IMR-90 (cell line): ENCODE measurements at regions not wholly inside any gene's neighbourhood (a gene's known extent, or its start where the extent isn't known, plus 50 kb on each side); places are given as distances from the start of the nearest gene placed in this dataset.
"Not testable (repeated sequence)": the region's sequence is repeated elsewhere in the genome, so short reads cannot be mapped to it uniquely, and the experiment has no call there.

Source experiments
- ATAC-seq: fragments of 200-7000 bp; cut with Tn5 transposase; 2 replicates; pipeline ENCODE4 v1.9.1; 2020; ENCODE audit warnings: low read depth, mild to moderate bottlenecking, moderate library complexity
- BruUV-seq: library from RNA; stranded (reverse); fragments of 400-500 nt; replicated peaks from 2 replicates; lab custom pipeline; 2021; lab: Mats Ljungman, UMichigan
- CTCF ChIA-PET: fragments of 300-600 bp; formaldehyde crosslinking; extraction: SDS; loops from one replicate; lab custom pipeline; 2021; ENCODE audit warnings: antibody characterized with exemption; lab: Yijun Ruan, JAX
- POLR2A ChIA-PET: fragments of 300-600 bp; sonication (Branson Sonifier 250); formaldehyde crosslinking; loops from one replicate; lab custom pipeline; 2022; ENCODE audit warnings: antibody characterized with exemption; ENCODE audit not compliant: unreplicated experiment; lab: Charles Lee
- DNase-seq: peaks from one replicate; pipeline ENCODE4 v3.0.0; 2013
- H2AFZ ChIP-seq: replicated peaks from 2 replicates; pipeline ENCODE3; 2013; ENCODE audit warnings: low read length, mild to moderate bottlenecking; ENCODE audit not compliant: poor library complexity
- H2AK5ac ChIP-seq: 2 replicates; pipeline ENCODE4 v1.6.1; 2013; ENCODE audit warnings: low read depth, low read length, inconsistent platforms
- H2AK9ac ChIP-seq: replicated peaks from 2 replicates; pipeline ENCODE3; 2013; ENCODE audit warnings: mild to moderate bottlenecking, low read depth, low read length, moderate library complexity; ENCODE audit not compliant: poor library complexity
- H2BK120ac ChIP-seq: 2 replicates; pipeline ENCODE4 v1.6.1; 2013; ENCODE audit warnings: low read depth, low read length, inconsistent platforms
- H2BK15ac ChIP-seq: 3 replicates; pipeline ENCODE4 v1.6.1; 2013; ENCODE audit warnings: low read depth, low read length, inconsistent platforms
- H2BK20ac ChIP-seq: 2 replicates; pipeline ENCODE4 v1.6.1; 2013; ENCODE audit warnings: low read depth, mild to moderate bottlenecking, inconsistent platforms, low read length, moderate library complexity
- H2BK5ac ChIP-seq: 2 replicates; pipeline ENCODE4 v1.6.1; 2013; ENCODE audit warnings: mild to moderate bottlenecking, low read depth, low read length, inconsistent platforms; ENCODE audit not compliant: poor library complexity, severe bottlenecking
- H3K14ac ChIP-seq: replicated peaks from 2 replicates; pipeline ENCODE4 v1.6.1; 2013; ENCODE audit warnings: low read depth, low read length, inconsistent platforms
- H3K18ac ChIP-seq: 2 replicates; pipeline ENCODE4 v1.6.1; 2013; ENCODE audit warnings: low read depth, low read length, control low read depth
- H3K23ac ChIP-seq: 2 replicates; pipeline ENCODE4 v1.6.1; 2013; ENCODE audit warnings: low read depth, low read length, inconsistent platforms
- H3K27ac ChIP-seq: 2 replicates; pipeline ENCODE4 v1.5.1; 2013; ENCODE audit warnings: mild to moderate bottlenecking, control low read depth, low read length; ENCODE audit not compliant: insufficient read depth
- H3K27me3 ChIP-seq: 2 replicates; pipeline ENCODE4 v1.6.1; 2013; ENCODE audit warnings: low read length; ENCODE audit not compliant: control insufficient read depth, insufficient read depth
- H3K36me3 ChIP-seq: 2 replicates; pipeline ENCODE4 v1.6.1; 2013; ENCODE audit warnings: low read length, mixed read lengths; ENCODE audit not compliant: control insufficient read depth, insufficient read depth
- H3K4ac ChIP-seq: 2 replicates; pipeline ENCODE4 v1.6.1; 2013; ENCODE audit warnings: low read depth, low read length, inconsistent platforms
- H3K4me1 ChIP-seq: 2 replicates; pipeline ENCODE4 v1.6.1; 2013; ENCODE audit warnings: low read length, mixed read lengths; ENCODE audit not compliant: control insufficient read depth, insufficient read depth
- H3K4me2 ChIP-seq: 2 replicates; pipeline ENCODE4 v1.6.1; 2013; ENCODE audit warnings: low read depth, mild to moderate bottlenecking, control low read depth, low read length, moderate library complexity
- H3K4me3 ChIP-seq: 2 replicates; pipeline ENCODE4 v1.5.1; 2013; ENCODE audit warnings: low read depth, mild to moderate bottlenecking, control low read depth, low read length, moderate library complexity; ENCODE audit not compliant: insufficient read depth
- H3K56ac ChIP-seq: 2 replicates; pipeline ENCODE4 v1.6.1; 2013; ENCODE audit warnings: low read length, inconsistent platforms; ENCODE audit not compliant: insufficient read depth; ENCODE audit errors: extremely low read depth
- H3K79me1 ChIP-seq, 2 experiments: 2 replicates each; pipeline ENCODE4 v1.6.1; 2013; ENCODE audit warnings: low read length in 2 of 2, inconsistent platforms in 1 of 2, low read depth in 1 of 2
- H3K9ac ChIP-seq: 2 replicates; pipeline ENCODE4 v1.6.1; 2013; ENCODE audit warnings: low read depth, low read length, control low read depth
- H3K9me1 ChIP-seq: 2 replicates; pipeline ENCODE4 v1.6.1; 2013; ENCODE audit warnings: low read length, inconsistent platforms; ENCODE audit not compliant: insufficient read depth
- H3K9me3 ChIP-seq: 2 replicates; pipeline ENCODE4 v1.6.1; 2013; ENCODE audit warnings: low read length; ENCODE audit not compliant: control insufficient read depth, insufficient read depth
- H4K20me1 ChIP-seq: 2 replicates; pipeline ENCODE4 v1.6.1; 2013; ENCODE audit warnings: low read length, inconsistent platforms; ENCODE audit not compliant: insufficient read depth
- H4K5ac ChIP-seq: 2 replicates; pipeline ENCODE4 v1.6.1; 2013; ENCODE audit warnings: mild to moderate bottlenecking, low read depth, low read length, control low read depth
- H4K8ac ChIP-seq, 2 experiments: 2 replicates each; pipeline ENCODE4 v1.6.1; 2013; ENCODE audit warnings: low read depth in 2 of 2, low read length in 2 of 2, control low read depth in 1 of 2, inconsistent platforms in 1 of 2
- H4K91ac ChIP-seq: 2 replicates; pipeline ENCODE4 v1.6.1; 2013; ENCODE audit warnings: low read depth, low read length, inconsistent platforms; ENCODE audit not compliant: insufficient read depth
- WGBS, 2 experiments: methylation state at CpG; one replicate each; pipeline versions ENCODE4 v1.1.5 to v1.1.7; 2013; ENCODE audit warnings: missing lambda C conversion rate in 2 of 2; ENCODE audit not compliant: insufficient read length in 1 of 2; ENCODE audit errors: extremely low coverage in 2 of 2; 5-methylcytosine and 5-hydroxymethylcytosine counted together
- dilution Hi-C: fragments of 300-500 bp; cut with HindIII; formaldehyde crosslinking; loops from one replicate; pipeline ENCODE4 v1.14.3; 2018; ENCODE audit warnings: low sequenced_read_pairs; ENCODE audit not compliant: unreplicated experiment
- in situ Hi-C: fragments of 300-500 bp; cut with MboI; formaldehyde crosslinking; loops from 3 replicates; pipeline ENCODE4 v1.14.3; 2019; ENCODE audit warnings: low sequenced_read_pairs, inconsistent platforms, mixed read lengths
- intact Hi-C: fragments of 100-400 bp; cut with micrococcal nuclease; formaldehyde crosslinking; loops from 2 replicates; pipeline ENCODE4 v1.10.0; 2022

- H4K91ac ChIP-seq, H3K27ac ChIP-seq, H4K8ac ChIP-seq, H3K23ac ChIP-seq, H2BK120ac ChIP-seq, H2AK9ac ChIP-seq, in situ Hi-C loops, H3K9me1 ChIP-seq, H3K18ac ChIP-seq, H3K4me1 ChIP-seq, H3K36me3 ChIP-seq, intact Hi-C loops, H3K9me3 ChIP-seq, BruUV-seq, DNase-seq, dilution Hi-C loops, ATAC-seq, H3K56ac ChIP-seq, H3K79me1 ChIP-seq, H3K9ac ChIP-seq, H4K5ac ChIP-seq, H2AFZ ChIP-seq, H2BK5ac ChIP-seq, H2BK15ac ChIP-seq, H3K14ac ChIP-seq, H3K27me3 ChIP-seq, POLR2A ChIA-PET, H3K4ac ChIP-seq, CTCF ChIA-PET, H4K20me1 ChIP-seq, H2BK20ac ChIP-seq, H2AK5ac ChIP-seq: not testable (repeated sequence)
- peak overlapping the region; percentile 57 for H3K4me2 ChIP-seq
- WGBS, 2 experiments: no CpG with 5 or more reads among the region's 8 CpGs
- peak overlapping the region; percentile 52 for H3K4me3 ChIP-seq
Observed at GRCh38 chr9:39463696-39464095, 108.2 kb downstream of the SPATA31A1 start.

GRCh38 chr9:39464122-39464777 is 108.8 kb downstream of the SPATA31A1 start:
- DNase-seq: peak; percentile 75
- not testable (repeated sequence) for H2AFZ ChIP-seq, BruUV-seq

More at GRCh38 chr9:39464122-39464777, 108.8 kb downstream of the SPATA31A1 start:
- H2BK5ac ChIP-seq, H3K14ac ChIP-seq, H3K27ac ChIP-seq, H3K36me3 ChIP-seq, H3K9ac ChIP-seq, intact Hi-C loops, dilution Hi-C loops, H3K56ac ChIP-seq, H3K9me1 ChIP-seq, H4K20me1 ChIP-seq, H3K23ac ChIP-seq, H3K18ac ChIP-seq, H3K4me1 ChIP-seq, H4K5ac ChIP-seq, H2AK9ac ChIP-seq, H3K4ac ChIP-seq, H4K91ac ChIP-seq, H3K27me3 ChIP-seq, CTCF ChIA-PET, H3K79me1 ChIP-seq, POLR2A ChIA-PET, H2BK20ac ChIP-seq, in situ Hi-C loops, H3K9me3 ChIP-seq, H2BK15ac ChIP-seq, H2AK5ac ChIP-seq: not testable (repeated sequence)
- H3K4me3 ChIP-seq: peak overlapping the region; percentile 52
- H2BK120ac ChIP-seq: 0 out of 2 replicates have a peak overlapping the region, but pooled peaks have one; percentile 15
- ATAC-seq: peak; percentile 98
- no CpG with 5 or more reads among the region's 46 CpGs for WGBS, 2 experiments
- H4K8ac ChIP-seq: peak overlapping the region in 1 of 2 experiments; percentile 49; a peak in 1 of 4 replicates
- peak overlapping the region; percentile 34; the same call in 1 of the 2 replicates for H3K4me2 ChIP-seq
